ENCODE measurements at regions not wholly inside any gene's neighbourhood (a gene's known extent, or its start where the extent isn't known, plus 50 kb on each side); places are given as distances from the start of the nearest gene placed in this dataset.

DNA sequence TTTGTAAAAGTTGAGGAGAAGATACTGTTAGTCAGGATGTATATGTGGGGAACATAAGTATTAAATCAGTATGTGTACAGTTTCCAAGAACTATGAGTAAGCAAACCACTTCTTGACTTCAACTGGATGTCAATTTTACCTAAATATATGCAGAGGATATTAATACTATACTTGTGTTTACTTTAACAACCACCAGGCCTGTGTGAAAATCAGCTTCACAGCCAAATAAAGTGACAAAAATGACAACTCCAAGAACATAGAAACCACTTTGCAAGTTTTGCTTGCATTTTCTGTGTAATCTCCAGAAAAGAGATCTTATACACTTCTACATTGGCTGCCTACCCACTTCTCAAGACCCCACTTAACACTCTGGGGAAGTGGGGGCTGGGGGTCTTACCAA lies 293.3 kb upstream of the RORA start:
- no peaks in the 10 kb centered on the region for H3K27me3 Mint-ChIP-seq (ENCODE audit: low read depth)
- TF ChIP-seq, protein P1, sequence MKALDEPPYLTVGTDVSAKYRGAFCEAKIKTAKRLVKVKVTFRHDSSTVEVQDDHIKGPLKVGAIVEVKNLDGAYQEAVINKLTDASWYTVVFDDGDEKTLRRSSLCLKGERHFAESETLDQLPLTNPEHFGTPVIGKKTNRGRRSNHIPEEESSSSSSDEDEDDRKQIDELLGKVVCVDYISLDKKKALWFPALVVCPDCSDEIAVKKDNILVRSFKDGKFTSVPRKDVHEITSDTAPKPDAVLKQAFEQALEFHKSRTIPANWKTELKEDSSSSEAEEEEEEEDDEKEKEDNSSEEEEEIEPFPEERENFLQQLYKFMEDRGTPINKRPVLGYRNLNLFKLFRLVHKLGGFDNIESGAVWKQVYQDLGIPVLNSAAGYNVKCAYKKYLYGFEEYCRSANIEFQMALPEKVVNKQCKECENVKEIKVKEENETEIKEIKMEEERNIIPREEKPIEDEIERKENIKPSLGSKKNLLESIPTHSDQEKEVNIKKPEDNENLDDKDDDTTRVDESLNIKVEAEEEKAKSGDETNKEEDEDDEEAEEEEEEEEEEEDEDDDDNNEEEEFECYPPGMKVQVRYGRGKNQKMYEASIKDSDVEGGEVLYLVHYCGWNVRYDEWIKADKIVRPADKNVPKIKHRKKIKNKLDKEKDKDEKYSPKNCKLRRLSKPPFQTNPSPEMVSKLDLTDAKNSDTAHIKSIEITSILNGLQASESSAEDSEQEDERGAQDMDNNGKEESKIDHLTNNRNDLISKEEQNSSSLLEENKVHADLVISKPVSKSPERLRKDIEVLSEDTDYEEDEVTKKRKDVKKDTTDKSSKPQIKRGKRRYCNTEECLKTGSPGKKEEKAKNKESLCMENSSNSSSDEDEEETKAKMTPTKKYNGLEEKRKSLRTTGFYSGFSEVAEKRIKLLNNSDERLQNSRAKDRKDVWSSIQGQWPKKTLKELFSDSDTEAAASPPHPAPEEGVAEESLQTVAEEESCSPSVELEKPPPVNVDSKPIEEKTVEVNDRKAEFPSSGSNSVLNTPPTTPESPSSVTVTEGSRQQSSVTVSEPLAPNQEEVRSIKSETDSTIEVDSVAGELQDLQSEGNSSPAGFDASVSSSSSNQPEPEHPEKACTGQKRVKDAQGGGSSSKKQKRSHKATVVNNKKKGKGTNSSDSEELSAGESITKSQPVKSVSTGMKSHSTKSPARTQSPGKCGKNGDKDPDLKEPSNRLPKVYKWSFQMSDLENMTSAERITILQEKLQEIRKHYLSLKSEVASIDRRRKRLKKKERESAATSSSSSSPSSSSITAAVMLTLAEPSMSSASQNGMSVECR (CRISPR knock-in tag; IDR thresholded peaks at IDR 0.05; ENCODE audit: borderline replicate concordance) = no peak
- TF ChIP-seq, protein P2, sequence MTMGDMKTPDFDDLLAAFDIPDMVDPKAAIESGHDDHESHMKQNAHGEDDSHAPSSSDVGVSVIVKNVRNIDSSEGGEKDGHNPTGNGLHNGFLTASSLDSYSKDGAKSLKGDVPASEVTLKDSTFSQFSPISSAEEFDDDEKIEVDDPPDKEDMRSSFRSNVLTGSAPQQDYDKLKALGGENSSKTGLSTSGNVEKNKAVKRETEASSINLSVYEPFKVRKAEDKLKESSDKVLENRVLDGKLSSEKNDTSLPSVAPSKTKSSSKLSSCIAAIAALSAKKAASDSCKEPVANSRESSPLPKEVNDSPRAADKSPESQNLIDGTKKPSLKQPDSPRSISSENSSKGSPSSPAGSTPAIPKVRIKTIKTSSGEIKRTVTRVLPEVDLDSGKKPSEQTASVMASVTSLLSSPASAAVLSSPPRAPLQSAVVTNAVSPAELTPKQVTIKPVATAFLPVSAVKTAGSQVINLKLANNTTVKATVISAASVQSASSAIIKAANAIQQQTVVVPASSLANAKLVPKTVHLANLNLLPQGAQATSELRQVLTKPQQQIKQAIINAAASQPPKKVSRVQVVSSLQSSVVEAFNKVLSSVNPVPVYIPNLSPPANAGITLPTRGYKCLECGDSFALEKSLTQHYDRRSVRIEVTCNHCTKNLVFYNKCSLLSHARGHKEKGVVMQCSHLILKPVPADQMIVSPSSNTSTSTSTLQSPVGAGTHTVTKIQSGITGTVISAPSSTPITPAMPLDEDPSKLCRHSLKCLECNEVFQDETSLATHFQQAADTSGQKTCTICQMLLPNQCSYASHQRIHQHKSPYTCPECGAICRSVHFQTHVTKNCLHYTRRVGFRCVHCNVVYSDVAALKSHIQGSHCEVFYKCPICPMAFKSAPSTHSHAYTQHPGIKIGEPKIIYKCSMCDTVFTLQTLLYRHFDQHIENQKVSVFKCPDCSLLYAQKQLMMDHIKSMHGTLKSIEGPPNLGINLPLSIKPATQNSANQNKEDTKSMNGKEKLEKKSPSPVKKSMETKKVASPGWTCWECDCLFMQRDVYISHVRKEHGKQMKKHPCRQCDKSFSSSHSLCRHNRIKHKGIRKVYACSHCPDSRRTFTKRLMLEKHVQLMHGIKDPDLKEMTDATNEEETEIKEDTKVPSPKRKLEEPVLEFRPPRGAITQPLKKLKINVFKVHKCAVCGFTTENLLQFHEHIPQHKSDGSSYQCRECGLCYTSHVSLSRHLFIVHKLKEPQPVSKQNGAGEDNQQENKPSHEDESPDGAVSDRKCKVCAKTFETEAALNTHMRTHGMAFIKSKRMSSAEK (CRISPR knock-in tag; IDR thresholded peaks at IDR 0.05; ENCODE audit: borderline replicate concordance) = no peak
- no peak for TF ChIP-seq NFATC4 (CRISPR knock-in tag; IDR thresholded peaks at IDR 0.05)
- TF ChIP-seq NFE2L1 (CRISPR knock-in tag; IDR thresholded peaks at IDR 0.05) = no peak
- TF ChIP-seq, protein P3, sequence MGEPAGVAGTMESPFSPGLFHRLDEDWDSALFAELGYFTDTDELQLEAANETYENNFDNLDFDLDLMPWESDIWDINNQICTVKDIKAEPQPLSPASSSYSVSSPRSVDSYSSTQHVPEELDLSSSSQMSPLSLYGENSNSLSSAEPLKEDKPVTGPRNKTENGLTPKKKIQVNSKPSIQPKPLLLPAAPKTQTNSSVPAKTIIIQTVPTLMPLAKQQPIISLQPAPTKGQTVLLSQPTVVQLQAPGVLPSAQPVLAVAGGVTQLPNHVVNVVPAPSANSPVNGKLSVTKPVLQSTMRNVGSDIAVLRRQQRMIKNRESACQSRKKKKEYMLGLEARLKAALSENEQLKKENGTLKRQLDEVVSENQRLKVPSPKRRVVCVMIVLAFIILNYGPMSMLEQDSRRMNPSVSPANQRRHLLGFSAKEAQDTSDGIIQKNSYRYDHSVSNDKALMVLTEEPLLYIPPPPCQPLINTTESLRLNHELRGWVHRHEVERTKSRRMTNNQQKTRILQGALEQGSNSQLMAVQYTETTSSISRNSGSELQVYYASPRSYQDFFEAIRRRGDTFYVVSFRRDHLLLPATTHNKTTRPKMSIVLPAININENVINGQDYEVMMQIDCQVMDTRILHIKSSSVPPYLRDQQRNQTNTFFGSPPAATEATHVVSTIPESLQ (CRISPR knock-in tag; IDR thresholded peaks at IDR 0.05) = no peak
- no peak for TF ChIP-seq ZNF396 (CRISPR knock-in tag; IDR thresholded peaks at IDR 0.05; ENCODE audit: borderline replicate concordance)
- TF ChIP-seq ATF1 (CRISPR knock-in tag; IDR thresholded peaks at IDR 0.05) = no peak

DNA sequence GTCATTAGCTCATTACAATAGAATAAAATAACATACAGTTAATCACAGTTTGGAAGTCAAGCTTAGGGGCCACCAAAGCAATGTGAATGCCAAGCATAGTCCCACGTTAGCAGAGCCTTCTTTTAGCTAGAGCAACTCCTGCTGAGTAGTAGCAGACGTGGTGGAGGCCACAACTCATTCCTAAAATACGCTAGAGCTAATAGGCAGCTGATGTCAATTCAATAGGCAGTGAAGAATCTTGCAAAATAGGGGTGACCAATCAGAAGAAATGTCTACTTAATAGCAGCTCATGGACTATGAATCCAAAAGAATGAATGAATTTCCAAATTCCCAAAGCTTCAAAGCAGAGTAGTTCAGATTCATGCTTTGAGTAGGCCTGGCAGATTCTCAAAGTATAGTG lies 292.9 kb upstream of the RORA start:
- no peaks in the 10 kb centered on the region for H3K27me3 Mint-ChIP-seq (ENCODE audit: low read depth)
- H3K9me3 Mint-ChIP-seq = no peaks in the 10 kb centered on the region
- ATAC-seq (no peak), DNase-seq (ENCODE audit: low spot score) (no peak)
- no peaks in the 10 kb centered on the region for H3K36me3 Mint-ChIP-seq
- CTCF ChIA-PET = interaction anchor here (1.2 kb wide), 1 partner anchor 312 kb away, joined by 4 read pairs; no protein-coding TSS in a partner anchor
- no peak overlapping the region for H3K27ac Mint-ChIP-seq
- H3K4me3 Mint-ChIP-seq = no peak overlapping the region
- H3K4me1 Mint-ChIP-seq = peaks cover 28% of the 10 kb centered on the region
- POLR2A ChIA-PET = no interaction called here
- TF ChIP-seq ELF4 (CRISPR knock-in tag; IDR thresholded peaks at IDR 0.05; ENCODE audit: low read depth) (no peak), ZNF219 (CRISPR knock-in tag; IDR thresholded peaks at IDR 0.05; ENCODE audit: borderline replicate concordance) (no peak)
- TF ChIP-seq, protein P4, sequence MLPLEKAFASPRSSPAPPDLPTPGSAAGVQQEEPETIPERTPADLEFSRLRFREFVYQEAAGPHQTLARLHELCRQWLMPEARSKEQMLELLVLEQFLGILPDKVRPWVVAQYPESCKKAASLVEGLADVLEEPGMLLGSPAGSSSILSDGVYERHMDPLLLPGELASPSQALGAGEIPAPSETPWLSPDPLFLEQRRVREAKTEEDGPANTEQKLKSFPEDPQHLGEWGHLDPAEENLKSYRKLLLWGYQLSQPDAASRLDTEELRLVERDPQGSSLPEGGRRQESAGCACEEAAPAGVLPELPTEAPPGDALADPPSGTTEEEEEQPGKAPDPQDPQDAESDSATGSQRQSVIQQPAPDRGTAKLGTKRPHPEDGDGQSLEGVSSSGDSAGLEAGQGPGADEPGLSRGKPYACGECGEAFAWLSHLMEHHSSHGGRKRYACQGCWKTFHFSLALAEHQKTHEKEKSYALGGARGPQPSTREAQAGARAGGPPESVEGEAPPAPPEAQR (CRISPR knock-in tag; IDR thresholded peaks at IDR 0.05) = no peak
- TF ChIP-seq, protein P5, sequence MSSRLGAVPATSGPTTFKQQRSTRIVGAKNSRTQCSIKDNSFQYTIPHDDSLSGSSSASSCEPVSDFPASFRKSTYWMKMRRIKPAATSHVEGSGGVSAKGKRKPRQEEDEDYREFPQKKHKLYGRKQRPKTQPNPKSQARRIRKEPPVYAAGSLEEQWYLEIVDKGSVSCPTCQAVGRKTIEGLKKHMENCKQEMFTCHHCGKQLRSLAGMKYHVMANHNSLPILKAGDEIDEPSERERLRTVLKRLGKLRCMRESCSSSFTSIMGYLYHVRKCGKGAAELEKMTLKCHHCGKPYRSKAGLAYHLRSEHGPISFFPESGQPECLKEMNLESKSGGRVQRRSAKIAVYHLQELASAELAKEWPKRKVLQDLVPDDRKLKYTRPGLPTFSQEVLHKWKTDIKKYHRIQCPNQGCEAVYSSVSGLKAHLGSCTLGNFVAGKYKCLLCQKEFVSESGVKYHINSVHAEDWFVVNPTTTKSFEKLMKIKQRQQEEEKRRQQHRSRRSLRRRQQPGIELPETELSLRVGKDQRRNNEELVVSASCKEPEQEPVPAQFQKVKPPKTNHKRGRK (CRISPR knock-in tag; IDR thresholded peaks at IDR 0.05; ENCODE audit: borderline replicate concordance) = no peak
- TF ChIP-seq, protein P6, sequence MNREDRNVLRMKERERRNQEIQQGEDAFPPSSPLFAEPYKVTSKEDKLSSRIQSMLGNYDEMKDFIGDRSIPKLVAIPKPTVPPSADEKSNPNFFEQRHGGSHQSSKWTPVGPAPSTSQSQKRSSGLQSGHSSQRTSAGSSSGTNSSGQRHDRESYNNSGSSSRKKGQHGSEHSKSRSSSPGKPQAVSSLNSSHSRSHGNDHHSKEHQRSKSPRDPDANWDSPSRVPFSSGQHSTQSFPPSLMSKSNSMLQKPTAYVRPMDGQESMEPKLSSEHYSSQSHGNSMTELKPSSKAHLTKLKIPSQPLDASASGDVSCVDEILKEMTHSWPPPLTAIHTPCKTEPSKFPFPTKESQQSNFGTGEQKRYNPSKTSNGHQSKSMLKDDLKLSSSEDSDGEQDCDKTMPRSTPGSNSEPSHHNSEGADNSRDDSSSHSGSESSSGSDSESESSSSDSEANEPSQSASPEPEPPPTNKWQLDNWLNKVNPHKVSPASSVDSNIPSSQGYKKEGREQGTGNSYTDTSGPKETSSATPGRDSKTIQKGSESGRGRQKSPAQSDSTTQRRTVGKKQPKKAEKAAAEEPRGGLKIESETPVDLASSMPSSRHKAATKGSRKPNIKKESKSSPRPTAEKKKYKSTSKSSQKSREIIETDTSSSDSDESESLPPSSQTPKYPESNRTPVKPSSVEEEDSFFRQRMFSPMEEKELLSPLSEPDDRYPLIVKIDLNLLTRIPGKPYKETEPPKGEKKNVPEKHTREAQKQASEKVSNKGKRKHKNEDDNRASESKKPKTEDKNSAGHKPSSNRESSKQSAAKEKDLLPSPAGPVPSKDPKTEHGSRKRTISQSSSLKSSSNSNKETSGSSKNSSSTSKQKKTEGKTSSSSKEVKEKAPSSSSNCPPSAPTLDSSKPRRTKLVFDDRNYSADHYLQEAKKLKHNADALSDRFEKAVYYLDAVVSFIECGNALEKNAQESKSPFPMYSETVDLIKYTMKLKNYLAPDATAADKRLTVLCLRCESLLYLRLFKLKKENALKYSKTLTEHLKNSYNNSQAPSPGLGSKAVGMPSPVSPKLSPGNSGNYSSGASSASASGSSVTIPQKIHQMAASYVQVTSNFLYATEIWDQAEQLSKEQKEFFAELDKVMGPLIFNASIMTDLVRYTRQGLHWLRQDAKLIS (CRISPR knock-in tag; IDR thresholded peaks at IDR 0.05; ENCODE audit: borderline replicate concordance) = no peak
- TF ChIP-seq, protein P7, sequence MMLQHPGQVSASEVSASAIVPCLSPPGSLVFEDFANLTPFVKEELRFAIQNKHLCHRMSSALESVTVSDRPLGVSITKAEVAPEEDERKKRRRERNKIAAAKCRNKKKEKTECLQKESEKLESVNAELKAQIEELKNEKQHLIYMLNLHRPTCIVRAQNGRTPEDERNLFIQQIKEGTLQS (CRISPR knock-in tag; conservative IDR thresholded peaks at IDR 0.05) = no peak

More for the DNA sequence above, 293.3 kb upstream of the RORA start:
- POLR2A ChIA-PET = no interaction called here
- H3K36me3 Mint-ChIP-seq = no peaks in the 10 kb centered on the region
- H3K4me3 Mint-ChIP-seq = no peak overlapping the region
- ATAC-seq = no peak
- H3K4me1 Mint-ChIP-seq = peaks cover 25% of the 10 kb centered on the region
- DNase-seq (ENCODE audit: low spot score) = no peak
- no peak overlapping the region for H3K27ac Mint-ChIP-seq
- CTCF ChIA-PET = no interaction called here
- no peaks in the 10 kb centered on the region for H3K9me3 Mint-ChIP-seq

All from WTC11 (cell line).